Mesenchymal stem cell (in vitro differentiated cells and primary cell): ENCODE measurements at regions not wholly inside any gene's neighbourhood (a gene's known extent, or its start where the extent isn't known, plus 50 kb on each side); places are given as distances from the start of the nearest gene placed in this dataset.
"Not testable (repeated sequence)": the region's sequence is repeated elsewhere in the genome, so short reads cannot be mapped to it uniquely, and the experiment has no call there.

ENCODE experiments used
- DNase-seq: peaks from one replicate; pipeline ENCODE4 v3.0.0-alpha.2; 2013
- H2AFZ ChIP-seq: one replicate; pipeline ENCODE4 v1.6.1; 2013; ENCODE audit warnings: low read depth, mild to moderate bottlenecking, control low read depth, inconsistent platforms, low read length, moderate library complexity
- H2AK5ac ChIP-seq: 2 replicates; pipeline ENCODE4 v1.6.1; 2013; ENCODE audit warnings: low read length, moderate library complexity, mild to moderate bottlenecking, inconsistent platforms; ENCODE audit not compliant: severe bottlenecking
- H2BK120ac ChIP-seq: one replicate; pipeline ENCODE4 v1.6.1; 2013; ENCODE audit warnings: low read depth, mild to moderate bottlenecking, inconsistent platforms, low read length, moderate library complexity
- H2BK12ac ChIP-seq, 2 experiments: one replicate each; pipeline ENCODE4 v1.6.1; 2013; ENCODE audit warnings: inconsistent platforms in 2 of 2, low read length in 2 of 2, mild to moderate bottlenecking in 2 of 2, moderate library complexity in 2 of 2, control low read depth in 1 of 2
- H2BK15ac ChIP-seq: one replicate; pipeline ENCODE4 v1.6.1; 2013; ENCODE audit warnings: mild to moderate bottlenecking, low read depth, inconsistent platforms; ENCODE audit not compliant: poor library complexity, severe bottlenecking
- H2BK5ac ChIP-seq: 2 replicates; pipeline ENCODE4 v1.6.1; 2013; ENCODE audit warnings: low read depth, mild to moderate bottlenecking, low read length, control low read depth, inconsistent platforms; ENCODE audit not compliant: poor library complexity, severe bottlenecking
- H3K14ac ChIP-seq, 2 experiments: one replicate each; pipeline ENCODE4 v1.6.1; 2013; ENCODE audit warnings: inconsistent platforms in 2 of 2, low read length in 2 of 2, control low read depth in 1 of 2, mild to moderate bottlenecking in 1 of 2, moderate library complexity in 1 of 2
- H3K18ac ChIP-seq, 2 experiments: one replicate each; pipeline ENCODE4 v1.6.1; 2013; ENCODE audit warnings: inconsistent platforms in 2 of 2, low read length in 2 of 2, control low read depth in 1 of 2, low read depth in 1 of 2, mild to moderate bottlenecking in 1 of 2
- H3K23ac ChIP-seq, 2 experiments: one replicate each; pipeline ENCODE4 v1.6.1; 2013; ENCODE audit warnings: inconsistent platforms in 2 of 2, low read length in 2 of 2, mild to moderate bottlenecking in 2 of 2, moderate library complexity in 2 of 2, control low read depth in 1 of 2
- H3K27ac ChIP-seq: 2 replicates; pipeline ENCODE4 v1.5.1; 2013; ENCODE audit warnings: mild to moderate bottlenecking, moderate library complexity, low read length, control low read depth, inconsistent platforms; ENCODE audit not compliant: poor library complexity, severe bottlenecking
- H3K27me3 ChIP-seq, 2 experiments: 2 replicates each; pipeline versions ENCODE4 v1.6.1 to v1.7.0; 2013; ENCODE audit warnings: low read length in 2 of 2, mild to moderate bottlenecking in 2 of 2, moderate library complexity in 2 of 2, control low read depth in 1 of 2, inconsistent platforms in 1 of 2; ENCODE audit not compliant: control insufficient read depth in 1 of 2, insufficient read depth in 1 of 2
- H3K36me3 ChIP-seq, 2 experiments: 2 replicates each; pipeline versions ENCODE4 v1.6.1 to v1.7.0; 2013; ENCODE audit warnings: low read length in 2 of 2, control low read depth in 1 of 2, inconsistent platforms in 1 of 2, low read depth in 1 of 2, mild to moderate bottlenecking in 1 of 2; ENCODE audit not compliant: insufficient read depth in 2 of 2, control insufficient read depth in 1 of 2
- H3K4ac ChIP-seq, 2 experiments: one replicate each; pipeline ENCODE4 v1.6.1; 2013; ENCODE audit warnings: inconsistent platforms in 2 of 2, low read length in 2 of 2, mild to moderate bottlenecking in 2 of 2, moderate library complexity in 2 of 2, control low read depth in 1 of 2, low read depth in 1 of 2
- H3K4me1 ChIP-seq: 2 replicates; pipeline ENCODE4 v1.6.1; 2013; ENCODE audit warnings: low read depth, low read length, control low read depth; ENCODE audit not compliant: control insufficient read depth, insufficient read depth
- H3K4me2 ChIP-seq: 2 replicates; pipeline ENCODE4 v1.6.1; 2013; ENCODE audit warnings: low read length, mild to moderate bottlenecking, inconsistent platforms; ENCODE audit not compliant: poor library complexity, severe bottlenecking
- H3K4me3 ChIP-seq, 2 experiments: 2 replicates each; pipeline versions ENCODE4 v1.5.1 to v1.7.0; 2013; ENCODE audit warnings: low read length in 2 of 2, mild to moderate bottlenecking in 2 of 2, control low read depth in 1 of 2, low read depth in 1 of 2; ENCODE audit not compliant: insufficient read depth in 1 of 2
- H3K79me1 ChIP-seq: replicated peaks from 2 replicates; pipeline ENCODE4 v1.6.1; 2013; ENCODE audit warnings: mild to moderate bottlenecking, control low read depth, low read length, inconsistent platforms; ENCODE audit not compliant: poor library complexity, severe bottlenecking
- H3K9ac ChIP-seq: 2 replicates; pipeline ENCODE4 v1.7.0; 2013; ENCODE audit warnings: mild to moderate bottlenecking, low read length, moderate library complexity
- H3K9me3 ChIP-seq: 2 replicates; pipeline ENCODE4 v1.7.0; 2013; ENCODE audit warnings: mild to moderate bottlenecking, low read length; ENCODE audit not compliant: control insufficient read depth
- H4K8ac ChIP-seq: one replicate; pipeline ENCODE4 v1.6.1; 2013; ENCODE audit warnings: inconsistent platforms, mild to moderate bottlenecking, low read length, moderate library complexity
- H4K91ac ChIP-seq: one replicate; pipeline ENCODE4 v1.6.1; 2013; ENCODE audit warnings: mild to moderate bottlenecking, low read length, inconsistent platforms
- WGBS: methylation state at CpG from one replicate; pipeline ENCODE4 v1.1.7; 2013; ENCODE audit warnings: mixed read lengths; 5-methylcytosine and 5-hydroxymethylcytosine counted together

DNA sequence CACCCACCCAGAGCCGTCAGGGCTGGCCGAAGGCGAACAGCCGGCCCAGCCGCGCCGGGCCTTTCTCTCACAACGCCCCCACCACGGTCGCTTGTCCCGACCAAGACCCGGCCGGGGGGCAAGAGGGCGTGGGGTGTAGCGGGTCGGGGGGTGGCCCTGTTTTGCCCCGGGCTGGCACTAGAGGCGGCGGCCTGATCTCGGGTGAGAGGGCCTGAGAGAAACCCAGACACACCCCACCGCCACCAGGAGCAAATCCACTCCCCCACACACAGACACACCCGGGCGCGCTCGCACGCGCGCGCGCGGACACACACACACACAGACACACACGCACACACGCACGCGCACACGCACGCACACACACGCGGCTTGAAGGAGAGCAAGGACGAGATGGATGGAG is 100.0 kb upstream of the RHOU start:
- 29% methylated on average over 9 of the region's 40 CpGs for WGBS
- not testable (repeated sequence) for H3K9ac ChIP-seq, H2AK5ac ChIP-seq, H2BK120ac ChIP-seq, H3K23ac ChIP-seq, H2BK5ac ChIP-seq, H3K4me2 ChIP-seq, H4K8ac ChIP-seq, H2BK15ac ChIP-seq, H3K4me1 ChIP-seq, H3K79me1 ChIP-seq, H3K27me3 ChIP-seq, H4K91ac ChIP-seq, H3K36me3 ChIP-seq, H3K14ac ChIP-seq, H3K27ac ChIP-seq, H3K9me3 ChIP-seq, H2BK12ac ChIP-seq, H3K4ac ChIP-seq, H2AFZ ChIP-seq
- peak; percentile 20 for DNase-seq
- peak overlapping the region in 1 of 2 experiments; percentile 34 for H3K18ac ChIP-seq
- peak overlapping the region in 1 of 2 experiments; percentile 44 for H3K4me3 ChIP-seq

DNA sequence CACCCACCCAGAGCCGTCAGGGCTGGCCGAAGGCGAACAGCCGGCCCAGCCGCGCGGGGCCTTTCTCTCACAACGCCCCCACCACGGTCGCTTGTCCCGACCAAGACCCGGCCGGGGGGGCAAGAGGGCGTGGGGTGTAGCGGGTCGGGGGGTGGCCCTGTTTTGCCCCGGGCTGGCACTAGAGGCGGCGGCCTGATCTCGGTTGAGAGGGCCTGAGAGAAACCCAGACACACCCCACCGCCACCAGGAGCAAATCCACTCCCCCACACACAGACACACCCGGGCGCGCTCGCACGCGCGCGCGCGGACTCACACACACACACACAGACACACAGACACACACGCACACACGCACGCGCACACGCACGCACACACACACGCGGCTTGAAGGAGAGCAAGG is 97.8 kb upstream of the RHOU start:
- H3K4ac ChIP-seq, H2BK5ac ChIP-seq, H2AK5ac ChIP-seq, H3K23ac ChIP-seq, H3K18ac ChIP-seq, H2BK120ac ChIP-seq, H2BK12ac ChIP-seq, H3K79me1 ChIP-seq, H4K8ac ChIP-seq, H3K27me3 ChIP-seq, H3K36me3 ChIP-seq, H3K4me1 ChIP-seq, H3K14ac ChIP-seq, H4K91ac ChIP-seq, H2BK15ac ChIP-seq, H3K9ac ChIP-seq, DNase-seq, H3K9me3 ChIP-seq, H2AFZ ChIP-seq, H3K27ac ChIP-seq: not testable (repeated sequence)
- peak overlapping the region in 1 of 2 experiments; percentile 49 for H3K4me3 ChIP-seq
- H3K4me2 ChIP-seq = peak overlapping the region; percentile 53
- no CpG with 5 or more reads among the region's 39 CpGs for WGBS

DNA sequence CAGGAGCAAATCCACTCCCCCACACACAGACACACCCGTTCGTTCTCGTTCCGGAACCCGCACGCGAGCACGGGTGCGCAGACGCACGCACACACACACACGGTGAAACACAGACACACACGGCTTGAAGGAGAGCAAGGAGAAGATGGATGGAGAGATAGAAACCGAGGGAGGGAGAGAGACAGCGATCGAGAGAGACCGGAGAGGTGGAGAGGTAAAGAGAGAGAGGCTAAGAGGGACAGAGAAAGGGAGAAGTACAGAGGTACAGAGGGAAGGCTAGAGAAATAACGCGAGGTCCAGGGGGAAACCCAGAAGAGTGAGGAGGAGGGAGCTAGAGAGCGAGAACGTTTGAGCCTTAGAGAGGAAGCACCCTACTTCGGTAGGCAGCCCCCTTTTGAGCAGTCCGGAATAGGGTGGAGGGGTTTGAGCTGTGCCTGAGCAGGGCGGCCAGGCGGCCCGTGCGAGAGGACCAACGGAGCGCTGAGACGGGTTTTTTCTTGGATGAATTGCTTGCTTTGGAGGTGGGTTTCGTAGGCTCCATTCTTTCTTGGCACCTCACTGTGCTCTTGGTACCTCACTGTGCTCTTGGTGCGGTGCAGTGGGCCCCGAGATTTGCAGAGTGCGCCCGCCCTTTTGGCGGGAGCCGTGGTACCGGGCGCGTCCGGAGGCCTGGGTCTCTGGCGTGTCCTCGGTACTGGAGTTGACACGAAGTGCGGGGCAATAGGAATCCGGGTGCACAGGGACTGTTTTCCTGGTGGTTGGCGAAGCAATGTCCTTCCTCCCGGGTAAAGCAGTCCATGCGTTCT is 88.4 kb upstream of the RHOU start:
- Histone ChIP-seq H3K14ac (no peak overlapping the region), H2BK15ac (no peak overlapping the region), H2AK5ac (no peak overlapping the region), H3K27me3 (peaks cover 0 to 27% of the 10 kb centered on the region in 2 experiments), H4K91ac (no peak overlapping the region), H3K27ac (peak overlapping the region; percentile 52), H2BK5ac (no peak overlapping the region), H3K4me3 (peak overlapping the region; percentile 67 to 78), H3K4me2 (peak overlapping the region; percentile 99), H2BK120ac (peak overlapping the region; percentile 27), H4K8ac (peak overlapping the region; percentile 75), H3K23ac (no peak overlapping the region), H3K9ac (peak overlapping the region; percentile 82), H3K36me3 (peaks cover 0 to 12% of the 10 kb centered on the region in 2 experiments), H2BK12ac (peak overlapping the region in 1 of 2 experiments; percentile 33), H3K79me1 (peaks cover 16% of the 10 kb centered on the region), H3K18ac (peak overlapping the region; percentile 54 to 76), H2AFZ (peak overlapping the region; percentile 98), H3K9me3 (no peaks in the 10 kb centered on the region), H3K4ac (peak overlapping the region in 1 of 2 experiments; percentile 24), H3K4me1 (peaks cover 20% of the 10 kb centered on the region)
- WGBS = 1% methylated on average over 45 of the region's 49 CpGs
- DNase-seq = peak; percentile 81

DNA sequence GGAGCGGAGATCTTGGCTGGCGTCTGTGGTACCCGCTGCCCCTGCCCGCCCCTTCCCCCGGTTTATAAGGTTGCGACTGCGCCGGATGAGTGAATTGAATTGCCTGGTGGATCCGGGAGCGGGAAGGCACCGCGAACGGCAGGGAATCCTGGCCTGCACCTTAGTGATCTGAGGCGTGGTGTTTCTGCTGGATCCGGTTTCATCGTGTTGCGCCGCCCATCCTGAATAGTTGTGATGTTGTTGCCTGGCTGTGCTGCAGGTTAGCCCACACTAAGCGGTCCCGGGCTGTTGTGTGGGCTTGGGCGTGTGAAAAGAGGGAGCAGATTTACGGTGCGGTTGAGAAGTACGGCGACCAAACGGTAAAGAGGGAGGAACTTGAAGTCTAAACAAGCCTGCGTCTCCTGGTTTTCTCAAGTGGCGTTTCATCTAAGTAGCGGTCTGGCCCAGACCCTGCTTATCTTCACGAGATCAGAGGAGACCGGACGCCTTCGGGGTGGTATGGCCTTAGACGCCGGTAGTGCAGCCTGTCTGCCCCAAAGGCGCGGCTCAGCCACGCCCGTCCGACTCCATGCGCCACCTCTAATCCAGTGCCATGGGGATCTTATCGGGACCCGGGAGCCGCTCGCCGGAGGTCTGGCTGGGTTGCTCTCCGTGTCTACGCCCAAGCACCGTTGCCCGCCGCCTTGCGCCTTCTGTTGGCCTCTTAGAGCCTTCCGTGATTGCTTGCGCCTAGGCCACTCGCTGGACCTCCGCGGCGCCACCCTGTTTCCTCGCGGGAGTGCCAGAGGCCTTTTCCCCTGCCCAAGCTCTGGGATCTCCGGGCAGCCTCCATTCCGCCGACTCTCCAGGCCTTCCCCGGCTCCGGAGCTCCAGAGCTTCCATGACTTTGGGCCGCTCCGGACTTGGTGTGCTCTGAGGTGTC is 87.5 kb upstream of the RHOU start:
- Histone ChIP-seq H3K14ac (no peak overlapping the region), H2BK12ac (no peak overlapping the region), H3K4me3 (peak overlapping the region; percentile 53 to 78), H3K27ac (peak overlapping the region; percentile 52), H3K23ac (no peak overlapping the region), H4K8ac (peak overlapping the region; percentile 76), H3K36me3 (peaks cover 0 to 12% of the 10 kb centered on the region in 2 experiments), H3K9ac (peak overlapping the region; percentile 82), H4K91ac (no peak overlapping the region), H3K4ac (peak overlapping the region in 1 of 2 experiments; percentile 80), H2BK15ac (peak overlapping the region; percentile 1), H2BK5ac (no peak overlapping the region), H3K4me2 (peak overlapping the region; percentile 99), H2BK120ac (peak overlapping the region; percentile 21), H3K79me1 (peaks cover 16% of the 10 kb centered on the region), H2AFZ (peak overlapping the region; percentile 33), H3K9me3 (no peaks in the 10 kb centered on the region), H3K18ac (peak overlapping the region; percentile 48 to 91), H2AK5ac (no peak overlapping the region), H3K27me3 (peaks cover 0 to 27% of the 10 kb centered on the region in 2 experiments), H3K4me1 (peaks cover 20% of the 10 kb centered on the region)
- peak; percentile 67 for DNase-seq
- WGBS = under 1% methylated on average over 67 of the region's 67 CpGs
